ENCODE measurements at regions not wholly inside any gene's neighbourhood (a gene's known extent, or its start where the extent isn't known, plus 50 kb on each side); places are given as distances from the start of the nearest gene placed in this dataset.

DNA sequence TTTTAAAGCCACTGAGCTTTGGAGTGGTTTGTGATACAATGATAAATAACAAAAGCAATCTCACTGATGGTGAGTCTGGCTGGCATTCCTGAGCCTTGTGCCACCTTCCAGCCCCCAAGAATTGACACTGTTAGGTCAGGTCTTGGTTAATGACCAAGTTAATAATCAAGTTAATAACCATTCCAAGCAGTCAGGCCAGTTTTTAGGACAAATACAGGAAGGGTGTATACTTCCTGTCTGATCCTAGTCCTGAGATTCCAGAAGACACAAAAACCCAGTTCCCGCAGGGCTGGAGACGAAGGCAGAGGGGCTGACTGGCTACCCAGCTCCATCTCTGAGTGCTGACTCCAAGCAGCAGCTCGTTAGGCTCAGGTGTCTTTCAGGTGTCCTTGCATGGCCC is 74.6 kb upstream of the LAPTM4A start:
- H3K36me3 ChIP-seq (ENCODE audit: control insufficient read depth in 1 of 2, insufficient read depth in 2 of 2, low read length in 2 of 2), result no peaks in the 10 kb centered on the region
- BruUV-seq (replicated peaks), result no TSS peak
- no peak overlapping the region for H3K4me2 ChIP-seq (ENCODE audit: low read length)
- no peak overlapping the region for H3K27ac ChIP-seq (ENCODE audit: low read depth, low read length)
- ChIA-PET RAD21 (ENCODE audit: low non-redundant PET in 1 of 2, low total read pairs in 2 of 2, uncharacterized antibody in 2 of 2, unreplicated experiment in 2 of 2) (interaction anchor here in 1 of 2 experiments (0.6 kb wide), 1 partner anchor 106 kb away, joined by 3 read pairs; no protein-coding TSS in a partner anchor), CTCF (interaction anchor here (1.8 kb wide), 1 partner anchor 9 kb away, joined by 5 read pairs; no protein-coding TSS in a partner anchor), POLR2A (no interaction called here)
- no peak for TF ChIP-seq JUND (IDR thresholded peaks at IDR 0.05)
- no peak for TF ChIP-seq ZNF274 (IDR thresholded peaks at IDR 0.05; ENCODE audit: low read depth, low read length)
- no peak for TF ChIP-seq CEBPB (IDR thresholded peaks at IDR 0.05; ENCODE audit: low read depth)
- no peak for TF ChIP-seq CTCF (IDR thresholded peaks at IDR 0.05 in 2 of 3, conservative IDR thresholded peaks at IDR 0.05 in 1 of 3; ENCODE audit: borderline replicate concordance in 1 of 3, insufficient read depth in 1 of 3, low read depth in 2 of 3, low read length in 2 of 3)
- TF ChIP-seq ELF1 (IDR thresholded peaks at IDR 0.05; ENCODE audit: borderline replicate concordance, low read depth), result no peak
- TF ChIP-seq ZFX (IDR thresholded peaks at IDR 0.05), result no peak
- no peak for TF ChIP-seq YY1 (IDR thresholded peaks at IDR 0.05; ENCODE audit: extremely low read depth, insufficient replicate concordance, low read depth, low read length)
- TF ChIP-seq MAX (IDR thresholded peaks at IDR 0.05), result no peak
- no peak for TF ChIP-seq TCF7L2 (IDR thresholded peaks at IDR 0.05; ENCODE audit: borderline replicate concordance, extremely low read depth, insufficient read depth, insufficient read length)
- TF ChIP-seq SRF (IDR thresholded peaks at IDR 0.05; ENCODE audit: low read depth), result no peak
- no peak for TF ChIP-seq EGR1 (IDR thresholded peaks at IDR 0.05; ENCODE audit: low read depth)
- TF ChIP-seq ZBTB33 (IDR thresholded peaks at IDR 0.05; ENCODE audit: extremely low read depth, insufficient replicate concordance, low read length), result no peak
- TF ChIP-seq SIN3A (IDR thresholded peaks at IDR 0.05; ENCODE audit: low read depth), result no peak
- TF ChIP-seq POLR2A (IDR thresholded peaks at IDR 0.05; ENCODE audit: borderline replicate concordance, extremely low read depth, insufficient read depth, insufficient read length), result no peak
- no peak overlapping the region for H3K9ac ChIP-seq (ENCODE audit: low read length)
- no peaks in the 10 kb centered on the region for H3K9me3 ChIP-seq (ENCODE audit: control insufficient read depth in 1 of 2, insufficient read depth in 1 of 2, low read depth in 1 of 2, low read length in 2 of 2)
- H4K20me1 ChIP-seq (ENCODE audit: insufficient read depth), result no peaks in the 10 kb centered on the region
- intact Hi-C loops (cut with micrococcal nuclease), result loop anchor here (5.0 kb wide), 1 partner anchor 106 kb away; no protein-coding TSS in a partner anchor
- H3K27me3 ChIP-seq (ENCODE audit: insufficient read depth, low read length), result no peaks in the 10 kb centered on the region
- H3K9me2 ChIP-seq (ENCODE audit: insufficient read depth), result 0 out of 2 replicates have a peak, but pooled peaks cover 3% of the 10 kb centered on the region
- H3K79me2 ChIP-seq (ENCODE audit: insufficient read depth, low read length), result no peaks in the 10 kb centered on the region
- H2AFZ ChIP-seq (ENCODE audit: low read depth, low read length, poor library complexity, severe bottlenecking), result no peak overlapping the region
- DNase-seq (ENCODE audit: low read depth, low spot score) (no peak), ATAC-seq (no peak)
- no peaks in the 10 kb centered on the region for H3K4me1 ChIP-seq (ENCODE audit: control insufficient read depth in 1 of 2, insufficient read depth in 2 of 2, low read length in 2 of 2)
- no peak overlapping the region for H3K4me3 ChIP-seq (replicated peaks in 1 of 2; ENCODE audit: low read depth in 1 of 2, low read length in 2 of 2)
